ENCODE measurements at regions not wholly inside any gene's neighbourhood (a gene's known extent, or its start where the extent isn't known, plus 50 kb on each side); places are given as distances from the start of the nearest gene placed in this dataset.

- TF ChIP-seq EZH2 (IDR thresholded peaks at IDR 0.05; ENCODE audit: insufficient read depth, poor library complexity, severe bottlenecking) (no peak), EZH2phosphoT487 (IDR thresholded peaks at IDR 0.05; ENCODE audit: insufficient read depth, low read depth) (no peak)
These were observed 137.0 kb upstream of the ASCC3 start for GRCh38 chr6:101018157-101018556.

Measured in GM23248 (cell line).